HFFc6 (cell line): ENCODE measurements at regions not wholly inside any gene's neighbourhood (a gene's known extent, or its start where the extent isn't known, plus 50 kb on each side); places are given as distances from the start of the nearest gene placed in this dataset.

Experiments
- DNase-seq: peaks from one replicate; pipeline ENCODE4 v3.0.0-alpha.2; 2018
- H3K27ac Mint-ChIP-seq: 2 replicates; pipeline ENCODE4 v1.8.0; 2020; ENCODE audit warnings: mild to moderate bottlenecking, mixed read lengths
- H3K27me3 Mint-ChIP-seq: 2 replicates; pipeline ENCODE4 v1.8.0; 2021; ENCODE audit warnings: mild to moderate bottlenecking, moderate library complexity, mixed read lengths; ENCODE audit not compliant: insufficient read depth
- H3K36me3 Mint-ChIP-seq: 2 replicates; pipeline ENCODE4 v1.8.0; 2021; ENCODE audit warnings: low read depth, mixed read lengths
- H3K4me1 Mint-ChIP-seq: 2 replicates; pipeline ENCODE4 v1.8.0; 2020; ENCODE audit warnings: low read depth, mixed read lengths
- H3K4me3 Mint-ChIP-seq: 2 replicates; pipeline ENCODE4 v1.8.0; 2020; ENCODE audit warnings: mild to moderate bottlenecking, moderate library complexity, mixed read lengths
- H3K9me3 Mint-ChIP-seq: 2 replicates; pipeline ENCODE4 v1.8.0; 2020; ENCODE audit warnings: mild to moderate bottlenecking, mixed read lengths
- CTCF ChIP-seq: fragments of 200-600 bp; sonication (generic); IDR thresholded peaks from 2 replicates; pipeline ENCODE4 v1.5.0; 2021; ENCODE audit warnings: antibody characterized with exemption, mild to moderate bottlenecking

- H3K36me3 Mint-ChIP-seq, result peaks cover 15% of the 10 kb centered on the region
- no peak for DNase-seq
- no peak overlapping the region for H3K4me3 Mint-ChIP-seq
- H3K27ac Mint-ChIP-seq, result no peak overlapping the region
- H3K27me3 Mint-ChIP-seq, result no peaks in the 10 kb centered on the region
- TF ChIP-seq CTCF, result no peak
- no peaks in the 10 kb centered on the region for H3K4me1 Mint-ChIP-seq
- peaks cover 4% of the 10 kb centered on the region; the same call in 1 of the 2 replicates for H3K9me3 Mint-ChIP-seq
These were observed 306.2 kb downstream of the MN1 start for GRCh38 chr22:27495325-27495724.

GRCh38 chr22:27499121-27499520, 302.4 kb downstream of the MN1 start:
- Mint-ChIP-seq H3K4me1 (no peaks in the 10 kb centered on the region), H3K36me3 (peaks cover 8% of the 10 kb centered on the region; the same call in 1 of the 2 replicates), H3K4me3 (no peak overlapping the region), H3K27me3 (no peaks in the 10 kb centered on the region), H3K9me3 (peaks cover 7% of the 10 kb centered on the region; the same call in 1 of the 2 replicates), H3K27ac (no peak overlapping the region)
- no peak for DNase-seq
- no peak for TF ChIP-seq CTCF

- peaks cover 2% of the 10 kb centered on the region; the same call in 1 of the 2 replicates for H3K27me3 Mint-ChIP-seq
- H3K4me3 Mint-ChIP-seq, result no peak overlapping the region
- H3K9me3 Mint-ChIP-seq, result peaks cover 7% of the 10 kb centered on the region; the same call in 1 of the 2 replicates
- no peaks in the 10 kb centered on the region for H3K4me1 Mint-ChIP-seq
- TF ChIP-seq CTCF, result no peak
- no peak overlapping the region for H3K27ac Mint-ChIP-seq
- DNase-seq, result no peak
- peaks cover 9% of the 10 kb centered on the region; the same call in 1 of the 2 replicates for H3K36me3 Mint-ChIP-seq
These were observed 300.2 kb downstream of the MN1 start for GRCh38 chr22:27501191-27501936.

- no peak overlapping the region for H3K4me3 Mint-ChIP-seq
- DNase-seq, result no peak
- peaks cover 2% of the 10 kb centered on the region; the same call in 1 of the 2 replicates for H3K27me3 Mint-ChIP-seq
- no peak for TF ChIP-seq CTCF
- H3K9me3 Mint-ChIP-seq, result peaks cover 7% of the 10 kb centered on the region; the same call in 1 of the 2 replicates
- H3K27ac Mint-ChIP-seq, result no peak overlapping the region
- H3K4me1 Mint-ChIP-seq, result peaks cover 7% of the 10 kb centered on the region
- peaks cover 9% of the 10 kb centered on the region; the same call in 1 of the 2 replicates for H3K36me3 Mint-ChIP-seq
These were observed 299.2 kb downstream of the MN1 start for GRCh38 chr22:27502327-27502726.

- Mint-ChIP-seq H3K9me3 (peaks cover 7% of the 10 kb centered on the region; the same call in 1 of the 2 replicates), H3K27ac (no peak overlapping the region)
These were observed 296.9 kb downstream of the MN1 start for GRCh38 chr22:27504360-27505253.

More at GRCh38 chr22:27504360-27505253, 296.9 kb downstream of the MN1 start:
- no peak for DNase-seq
- Mint-ChIP-seq H3K27me3 (peaks cover 2% of the 10 kb centered on the region; the same call in 1 of the 2 replicates), H3K4me3 (no peak overlapping the region), H3K36me3 (peaks cover 9% of the 10 kb centered on the region; the same call in 1 of the 2 replicates), H3K4me1 (peaks cover 26% of the 10 kb centered on the region)
- TF ChIP-seq CTCF, result no peak
